ENCODE measurements at regions not wholly inside any gene's neighbourhood (a gene's known extent, or its start where the extent isn't known, plus 50 kb on each side); places are given as distances from the start of the nearest gene placed in this dataset.
A peak's percentile ranks its signal among the peaks of the same experiment; 100 is the strongest.

DNA sequence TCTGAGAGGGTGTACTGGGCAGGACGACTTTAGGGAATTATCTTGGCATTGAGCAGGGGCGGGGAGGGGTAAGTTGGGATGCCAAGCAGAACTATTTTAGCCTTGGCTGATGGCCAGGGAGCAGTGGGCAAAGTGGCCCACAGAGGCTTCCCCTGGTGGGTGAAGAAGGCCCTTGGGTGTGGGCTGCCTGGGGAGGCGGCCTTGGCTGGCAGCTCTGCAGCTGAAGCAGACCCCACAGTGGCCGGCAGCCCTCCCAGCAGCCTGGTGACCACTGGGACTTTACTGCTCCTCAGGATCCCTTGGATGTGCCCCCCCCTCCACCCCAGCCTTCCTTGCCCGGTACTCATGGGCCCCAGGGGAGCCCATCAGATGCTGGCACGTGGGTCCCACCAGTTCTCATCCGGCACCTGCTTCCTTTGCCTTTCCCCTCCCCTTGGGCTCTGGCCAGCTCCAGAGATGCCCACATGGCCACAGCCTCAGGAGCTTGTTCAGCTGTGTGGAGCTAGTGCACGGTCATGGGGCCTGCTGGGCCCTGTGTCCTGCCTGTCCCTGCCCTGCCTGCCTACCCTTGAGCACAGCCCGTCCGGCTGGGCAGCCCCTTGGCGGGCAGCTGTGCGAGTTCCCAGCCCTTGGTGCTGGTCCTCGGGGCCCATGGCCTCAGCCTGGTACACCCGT, 122.1 kb upstream of the HS6ST1 start:
- intact Hi-C loops (cut with micrococcal nuclease; ENCODE audit: unreplicated experiment), result no loop called here
- Histone ChIP-seq H3K4me2 (ENCODE audit: low read depth, low read length) (no peak overlapping the region), H3K4me1 (ENCODE audit: insufficient read depth, low read length) (peaks cover 21% of the 10 kb centered on the region), H3K36me3 (replicated peaks in 1 of 2; ENCODE audit: control insufficient read depth in 1 of 2, insufficient read depth in 2 of 2, low read length in 2 of 2) (no peaks in the 10 kb centered on the region), H3K9me3 (ENCODE audit: low read length) (no peaks in the 10 kb centered on the region), H3K79me2 (ENCODE audit: insufficient read depth, low read length) (no peaks in the 10 kb centered on the region), H3K27me3 (ENCODE audit: control insufficient read depth in 1 of 2, insufficient read depth in 2 of 2, low read length in 2 of 2) (no peaks in the 10 kb centered on the region; a peak in 1 of 5 replicates), H3K27ac (ENCODE audit: extremely low read length, insufficient read depth, low read length) (no peak overlapping the region), H2AFZ (ENCODE audit: low read length) (no peak overlapping the region), H3K9ac (ENCODE audit: insufficient read depth, low read depth, low read length) (no peak overlapping the region), H3K4me3 (replicated peaks in 1 of 3; ENCODE audit: insufficient read depth in 1 of 3, low read depth in 2 of 3, low read length in 3 of 3) (no peak overlapping the region), H4K20me1 (ENCODE audit: insufficient read depth, low read length) (no peaks in the 10 kb centered on the region)
- no peak for DNase-seq (ENCODE audit: low spot score)
- TF ChIP-seq ZNF766 (CRISPR knock-in tag; IDR thresholded peaks at IDR 0.05; ENCODE audit: borderline replicate concordance), result no peak
- TF ChIP-seq ARNT (IDR thresholded peaks at IDR 0.05), result no peak
- TF ChIP-seq ZNF207 (IDR thresholded peaks at IDR 0.05; ENCODE audit: borderline replicate concordance), result no peak
- TF ChIP-seq SKI (IDR thresholded peaks at IDR 0.05; ENCODE audit: partially characterized antibody), result no peak
- no peak for TF ChIP-seq ZBTB20 (CRISPR knock-in tag; IDR thresholded peaks at IDR 0.05; ENCODE audit: borderline replicate concordance, low read depth)
- TF ChIP-seq KLF9 (CRISPR knock-in tag; IDR thresholded peaks at IDR 0.05; ENCODE audit: low read depth), result no peak
- no peak for TF ChIP-seq ZNF343 (CRISPR knock-in tag; IDR thresholded peaks at IDR 0.05)
- no peak for TF ChIP-seq ZNF552 (CRISPR knock-in tag; IDR thresholded peaks at IDR 0.05; ENCODE audit: borderline replicate concordance)
- TF ChIP-seq, protein P1, sequence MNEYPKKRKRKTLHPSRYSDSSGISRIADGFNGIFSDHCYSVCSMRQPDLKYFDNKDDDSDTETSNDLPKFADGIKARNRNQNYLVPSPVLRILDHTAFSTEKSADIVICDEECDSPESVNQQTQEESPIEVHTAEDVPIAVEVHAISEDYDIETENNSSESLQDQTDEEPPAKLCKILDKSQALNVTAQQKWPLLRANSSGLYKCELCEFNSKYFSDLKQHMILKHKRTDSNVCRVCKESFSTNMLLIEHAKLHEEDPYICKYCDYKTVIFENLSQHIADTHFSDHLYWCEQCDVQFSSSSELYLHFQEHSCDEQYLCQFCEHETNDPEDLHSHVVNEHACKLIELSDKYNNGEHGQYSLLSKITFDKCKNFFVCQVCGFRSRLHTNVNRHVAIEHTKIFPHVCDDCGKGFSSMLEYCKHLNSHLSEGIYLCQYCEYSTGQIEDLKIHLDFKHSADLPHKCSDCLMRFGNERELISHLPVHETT (CRISPR knock-in tag; conservative IDR thresholded peaks at IDR 0.05), result no peak
- TF ChIP-seq ZKSCAN8 (CRISPR knock-in tag; IDR thresholded peaks at IDR 0.05; ENCODE audit: borderline replicate concordance), result no peak
- no peak for TF ChIP-seq TCF7L2 (IDR thresholded peaks at IDR 0.05; ENCODE audit: low read depth, low read length)
- TF ChIP-seq ZNF180 (CRISPR knock-in tag; IDR thresholded peaks at IDR 0.05; ENCODE audit: borderline replicate concordance, low read depth), result no peak
- no peak for TF ChIP-seq PHF8 (CRISPR knock-in tag; IDR thresholded peaks at IDR 0.05)
- no peak for TF ChIP-seq ZNF121 (CRISPR knock-in tag; IDR thresholded peaks at IDR 0.05)
- TF ChIP-seq, protein P2, sequence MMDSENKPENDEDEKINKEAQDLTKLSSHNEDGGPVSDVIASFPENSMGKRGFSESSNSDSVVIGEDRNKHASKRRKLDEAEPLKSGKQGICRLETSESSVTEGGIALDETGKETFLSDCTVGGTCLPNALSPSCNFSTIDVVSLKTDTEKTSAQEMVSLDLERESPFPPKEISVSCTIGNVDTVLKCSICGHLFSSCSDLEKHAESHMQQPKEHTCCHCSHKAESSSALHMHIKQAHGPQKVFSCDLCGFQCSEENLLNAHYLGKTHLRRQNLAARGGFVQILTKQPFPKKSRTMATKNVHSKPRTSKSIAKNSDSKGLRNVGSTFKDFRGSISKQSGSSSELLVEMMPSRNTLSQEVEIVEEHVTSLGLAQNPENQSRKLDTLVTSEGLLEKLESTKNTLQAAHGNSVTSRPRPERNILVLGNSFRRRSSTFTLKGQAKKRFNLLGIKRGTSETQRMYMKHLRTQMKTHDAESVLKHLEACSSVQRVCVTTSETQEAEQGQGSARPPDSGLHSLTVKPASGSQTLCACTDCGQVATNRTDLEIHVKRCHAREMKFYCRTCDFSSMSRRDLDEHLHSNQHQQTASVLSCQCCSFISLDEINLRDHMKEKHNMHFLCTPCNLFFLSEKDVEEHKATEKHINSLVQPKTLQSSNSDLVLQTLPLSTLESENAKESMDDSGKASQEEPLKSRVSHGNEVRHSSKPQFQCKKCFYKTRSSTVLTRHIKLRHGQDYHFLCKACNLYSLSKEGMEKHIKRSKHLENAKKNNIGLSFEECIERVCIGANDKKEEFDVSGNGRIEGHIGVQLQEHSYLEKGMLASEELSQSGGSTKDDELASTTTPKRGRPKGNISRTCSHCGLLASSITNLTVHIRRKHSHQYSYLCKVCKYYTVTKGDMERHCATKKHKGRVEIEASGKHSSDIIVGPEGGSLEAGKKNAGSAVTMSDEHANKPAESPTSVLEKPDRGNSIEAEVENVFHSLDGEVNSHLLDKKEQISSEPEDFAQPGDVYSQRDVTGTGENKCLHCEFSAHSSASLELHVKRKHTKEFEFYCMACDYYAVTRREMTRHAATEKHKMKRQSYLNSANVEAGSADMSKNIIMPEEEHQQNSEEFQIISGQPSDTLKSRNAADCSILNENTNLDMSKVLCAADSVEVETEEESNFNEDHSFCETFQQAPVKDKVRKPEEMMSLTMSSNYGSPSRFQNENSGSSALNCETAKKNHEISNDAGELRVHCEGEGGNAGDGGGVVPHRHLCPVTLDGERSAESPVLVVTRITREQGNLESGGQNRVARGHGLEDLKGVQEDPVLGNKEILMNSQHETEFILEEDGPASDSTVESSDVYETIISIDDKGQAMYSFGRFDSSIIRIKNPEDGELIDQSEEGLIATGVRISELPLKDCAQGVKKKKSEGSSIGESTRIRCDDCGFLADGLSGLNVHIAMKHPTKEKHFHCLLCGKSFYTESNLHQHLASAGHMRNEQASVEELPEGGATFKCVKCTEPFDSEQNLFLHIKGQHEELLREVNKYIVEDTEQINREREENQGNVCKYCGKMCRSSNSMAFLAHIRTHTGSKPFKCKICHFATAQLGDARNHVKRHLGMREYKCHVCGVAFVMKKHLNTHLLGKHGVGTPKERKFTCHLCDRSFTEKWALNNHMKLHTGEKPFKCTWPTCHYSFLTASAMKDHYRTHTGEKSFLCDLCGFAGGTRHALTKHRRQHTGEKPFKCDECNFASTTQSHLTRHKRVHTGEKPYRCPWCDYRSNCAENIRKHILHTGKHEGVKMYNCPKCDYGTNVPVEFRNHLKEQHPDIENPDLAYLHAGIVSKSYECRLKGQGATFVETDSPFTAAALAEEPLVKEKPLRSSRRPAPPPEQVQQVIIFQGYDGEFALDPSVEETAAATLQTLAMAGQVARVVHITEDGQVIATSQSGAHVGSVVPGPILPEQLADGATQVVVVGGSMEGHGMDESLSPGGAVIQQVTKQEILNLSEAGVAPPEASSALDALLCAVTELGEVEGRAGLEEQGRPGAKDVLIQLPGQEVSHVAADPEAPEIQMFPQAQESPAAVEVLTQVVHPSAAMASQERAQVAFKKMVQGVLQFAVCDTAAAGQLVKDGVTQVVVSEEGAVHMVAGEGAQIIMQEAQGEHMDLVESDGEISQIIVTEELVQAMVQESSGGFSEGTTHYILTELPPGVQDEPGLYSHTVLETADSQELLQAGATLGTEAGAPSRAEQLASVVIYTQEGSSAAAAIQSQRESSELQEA (CRISPR knock-in tag; IDR thresholded peaks at IDR 0.05; ENCODE audit: not compliant biosample characterization), result no peak
- TF ChIP-seq, protein P3, sequence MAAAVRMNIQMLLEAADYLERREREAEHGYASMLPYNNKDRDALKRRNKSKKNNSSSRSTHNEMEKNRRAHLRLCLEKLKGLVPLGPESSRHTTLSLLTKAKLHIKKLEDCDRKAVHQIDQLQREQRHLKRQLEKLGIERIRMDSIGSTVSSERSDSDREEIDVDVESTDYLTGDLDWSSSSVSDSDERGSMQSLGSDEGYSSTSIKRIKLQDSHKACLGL (CRISPR knock-in tag; IDR thresholded peaks at IDR 0.05), result no peak
- in situ Hi-C loops (cut with HindIII; ENCODE audit: extremely low pct_ligation_motif_present, low pct_unique_long_range_greater_than_20kb), result no loop called here
- no peak for FAIRE-seq
- CTCF ChIA-PET (ENCODE audit: low intra/inter-chr PET ratio, low total read pairs), result no interaction called here
- whole genome bisulfite sequencing (ENCODE audit: low lambda C conversion rate), result 62% methylated on average over 7 of the region's 14 CpGs
- POLR2A ChIA-PET, result no interaction called here
- no TSS peak for BruUV-seq (replicated peaks)
- peak; percentile 28 for ATAC-seq
